ENCODE measurements at regions not wholly inside any gene's neighbourhood (a gene's known extent, or its start where the extent isn't known, plus 50 kb on each side); places are given as distances from the start of the nearest gene placed in this dataset.

GRCh38 chr14:40367717-40368116 lies 935.5 kb upstream of the FBXO33 start:
- H3K14ac ChIP-seq (ENCODE audit: insufficient read depth, low read length), result no peak overlapping the region
- no peak overlapping the region for H3T11ph ChIP-seq (ENCODE audit: low read length)
- Mint-ChIP-seq H3K27ac (no peak overlapping the region; a peak in 1 of 7 replicates), H3K36me3 (ENCODE audit: insufficient read depth in 1 of 3, low read depth in 3 of 3) (no peaks in the 10 kb centered on the region), H3K4me3 (no peak overlapping the region), H3K27me3 (ENCODE audit: low read depth) (no peaks in the 10 kb centered on the region), H3K9me3 (no peaks in the 10 kb centered on the region; a peak in 1 of 5 replicates), H3K4me1 (peaks cover 11 to 12% of the 10 kb centered on the region in 2 experiments)
- no peaks in the 10 kb centered on the region for H3K79me2 ChIP-seq (ENCODE audit: insufficient read depth, low read length)
- no peak overlapping the region for H4K5ac ChIP-seq (ENCODE audit: insufficient read length, low read depth, low read length)
- H3K18ac ChIP-seq (ENCODE audit: insufficient read length, low read depth, low read length), result no peak overlapping the region
- TF ChIP-seq CTCF (conservative IDR thresholded peaks at IDR 0.05), result no peak
- no peak overlapping the region for H2BK15ac ChIP-seq (ENCODE audit: low read depth, low read length)
- H4K20me1 ChIP-seq (ENCODE audit: control insufficient read depth, insufficient read depth, insufficient read length), result no peaks in the 10 kb centered on the region
- H3K23me2 ChIP-seq (ENCODE audit: insufficient read length, low read depth, low read length, poor library complexity, severe bottlenecking), result no peaks in the 10 kb centered on the region
- H2BK5ac ChIP-seq (ENCODE audit: insufficient read length, low read length), result no peak overlapping the region
- DNase-seq, result no peak
- no peak overlapping the region for H3K4me2 ChIP-seq (ENCODE audit: insufficient read depth, insufficient read length, low read length)
- no peak overlapping the region for H4K8ac ChIP-seq (replicated peaks; ENCODE audit: insufficient read length, low read depth, low read length)
- no peaks in the 10 kb centered on the region; the same call in 1 of the 2 replicates for H3K4me1 ChIP-seq (ENCODE audit: insufficient read depth, low read length)
- no peak overlapping the region for H3K9ac ChIP-seq (ENCODE audit: extremely low read depth, insufficient read length, low read length)
- H3K9me3 ChIP-seq (ENCODE audit: control insufficient read depth, low read depth, low read length), result no peaks in the 10 kb centered on the region
- no peak overlapping the region for H4K91ac ChIP-seq (ENCODE audit: insufficient read length, low read depth, low read length)
- H3K79me1 ChIP-seq (ENCODE audit: insufficient read depth, low read depth, low read length, poor library complexity, severe bottlenecking), result no peaks in the 10 kb centered on the region
- no peak overlapping the region for H2BK12ac ChIP-seq (ENCODE audit: insufficient read length, low read depth, low read length)
- no peak overlapping the region for H3K27ac ChIP-seq (ENCODE audit: insufficient read length, low read depth, low read length)
- no peaks in the 10 kb centered on the region for H3K27me3 ChIP-seq (ENCODE audit: insufficient read depth, low read length)
- H3K4ac ChIP-seq (ENCODE audit: low read depth, low read length), result no peak overlapping the region
- H2AFZ ChIP-seq (ENCODE audit: low read length), result no peak overlapping the region
- no peak overlapping the region for H3K56ac ChIP-seq (ENCODE audit: insufficient read length, low read depth, low read length)
- no peak overlapping the region for H3K23ac ChIP-seq (ENCODE audit: insufficient read length, low read depth, low read length)
- no peak overlapping the region for H2AK5ac ChIP-seq (ENCODE audit: insufficient read length, low read length)
- no peak overlapping the region for H2BK120ac ChIP-seq (ENCODE audit: low read depth, low read length, poor library complexity, severe bottlenecking)
- no peak overlapping the region for H2BK20ac ChIP-seq (ENCODE audit: low read depth, low read length, poor library complexity, severe bottlenecking)
